ENCODE measurements at regions not wholly inside any gene's neighbourhood (a gene's known extent, or its start where the extent isn't known, plus 50 kb on each side); places are given as distances from the start of the nearest gene placed in this dataset.

DNA sequence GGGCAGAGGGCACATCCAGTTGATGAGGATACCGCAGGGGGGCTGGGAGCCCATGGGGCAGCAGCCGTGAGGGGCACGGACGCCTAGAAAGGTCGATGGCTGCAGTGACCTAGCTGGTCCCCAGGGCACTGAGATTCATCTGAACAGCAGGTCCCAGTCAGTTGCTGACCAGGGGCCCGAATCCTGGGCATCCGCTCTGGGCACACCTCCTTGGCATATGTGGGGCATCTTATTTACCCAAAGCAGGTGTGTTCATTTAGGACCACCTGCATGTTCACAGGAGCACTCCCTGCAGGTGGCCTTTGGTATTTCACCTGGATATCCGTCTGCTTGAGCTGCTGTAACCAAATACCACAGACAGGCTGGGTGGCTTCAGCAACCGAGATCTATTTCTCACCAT is 72.0 kb upstream of the ODC1 start:
- Histone ChIP-seq H3K4me1 (ENCODE audit: control insufficient read depth in 4 of 4, insufficient read depth in 4 of 4, low read length in 3 of 4) (no peaks in the 10 kb centered on the region), H3K27ac (ENCODE audit: low read depth in 1 of 2, low read length in 2 of 2) (no peak overlapping the region), H3K4me3 (ENCODE audit: low read depth in 1 of 3, low read length in 3 of 3) (no peak overlapping the region), H3K27me3 (ENCODE audit: control insufficient read depth in 4 of 4, insufficient read depth in 4 of 4, low read length in 3 of 4) (no peaks in the 10 kb centered on the region), H3K9ac (ENCODE audit: low read depth in 1 of 2, low read length in 2 of 2) (no peak overlapping the region), H3K9me3 (ENCODE audit: control insufficient read depth in 4 of 4, low read length in 3 of 4) (peaks cover 3 to 5% (median 3%) of the 10 kb centered on the region in 4 donors), H3K36me3 (ENCODE audit: control insufficient read depth in 4 of 4, insufficient read depth in 3 of 4, low read depth in 1 of 4, low read length in 3 of 4) (no peaks in the 10 kb centered on the region)
- DNase-seq (ENCODE audit: low spot score), result no peak
- WGBS, result 87% methylated on average over 9 of the region's 9 CpGs
- TF ChIP-seq RXRA (IDR thresholded peaks at IDR 0.05) (no peak), SP1 (IDR thresholded peaks at IDR 0.05) (no peak), GABPA (IDR thresholded peaks at IDR 0.05 in 1 of 2, conservative IDR thresholded peaks at IDR 0.05 in 1 of 2) (no peak), HNF4G (IDR thresholded peaks at IDR 0.05) (no peak), JUND (IDR thresholded peaks at IDR 0.05) (no peak), NR2F2 (IDR thresholded peaks at IDR 0.05) (no peak), TAF1 (conservative IDR thresholded peaks at IDR 0.05) (no peak), HNF4A (conservative IDR thresholded peaks at IDR 0.05) (no peak), EGR1 (IDR thresholded peaks at IDR 0.05; ENCODE audit: low read depth in 2 of 2) (no peak), RAD21 (IDR thresholded peaks at IDR 0.05) (no peak)
- TF ChIP-seq, protein P1, sequence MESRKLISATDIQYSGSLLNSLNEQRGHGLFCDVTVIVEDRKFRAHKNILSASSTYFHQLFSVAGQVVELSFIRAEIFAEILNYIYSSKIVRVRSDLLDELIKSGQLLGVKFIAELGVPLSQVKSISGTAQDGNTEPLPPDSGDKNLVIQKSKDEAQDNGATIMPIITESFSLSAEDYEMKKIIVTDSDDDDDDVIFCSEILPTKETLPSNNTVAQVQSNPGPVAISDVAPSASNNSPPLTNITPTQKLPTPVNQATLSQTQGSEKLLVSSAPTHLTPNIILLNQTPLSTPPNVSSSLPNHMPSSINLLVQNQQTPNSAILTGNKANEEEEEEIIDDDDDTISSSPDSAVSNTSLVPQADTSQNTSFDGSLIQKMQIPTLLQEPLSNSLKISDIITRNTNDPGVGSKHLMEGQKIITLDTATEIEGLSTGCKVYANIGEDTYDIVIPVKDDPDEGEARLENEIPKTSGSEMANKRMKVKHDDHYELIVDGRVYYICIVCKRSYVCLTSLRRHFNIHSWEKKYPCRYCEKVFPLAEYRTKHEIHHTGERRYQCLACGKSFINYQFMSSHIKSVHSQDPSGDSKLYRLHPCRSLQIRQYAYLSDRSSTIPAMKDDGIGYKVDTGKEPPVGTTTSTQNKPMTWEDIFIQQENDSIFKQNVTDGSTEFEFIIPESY (IDR thresholded peaks at IDR 0.05), result no peak
- TF ChIP-seq, protein P2, sequence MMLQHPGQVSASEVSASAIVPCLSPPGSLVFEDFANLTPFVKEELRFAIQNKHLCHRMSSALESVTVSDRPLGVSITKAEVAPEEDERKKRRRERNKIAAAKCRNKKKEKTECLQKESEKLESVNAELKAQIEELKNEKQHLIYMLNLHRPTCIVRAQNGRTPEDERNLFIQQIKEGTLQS (IDR thresholded peaks at IDR 0.05), result no peak

DNA sequence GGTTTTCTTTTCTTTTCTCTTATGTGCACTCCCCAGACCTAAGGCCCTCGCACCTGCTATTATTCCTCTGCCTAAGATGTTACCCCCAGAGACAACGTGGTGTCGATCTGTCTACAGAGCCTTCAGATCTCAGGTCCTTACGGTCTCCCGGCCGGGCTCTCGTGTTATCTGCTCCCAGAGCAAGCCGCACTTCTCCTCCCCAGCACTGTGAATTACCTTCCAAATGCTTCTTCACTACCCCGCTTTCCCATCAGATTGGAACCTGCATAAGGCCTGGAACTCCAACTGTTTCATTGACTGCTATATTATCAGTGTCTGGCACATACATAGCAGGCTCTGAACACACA is 71.2 kb upstream of the ODC1 start:
- Histone ChIP-seq H3K27me3 (ENCODE audit: control insufficient read depth in 4 of 4, insufficient read depth in 4 of 4, low read length in 3 of 4) (no peaks in the 10 kb centered on the region), H3K4me3 (ENCODE audit: low read depth in 1 of 3, low read length in 3 of 3) (no peak overlapping the region), H3K9ac (ENCODE audit: low read depth in 1 of 2, low read length in 2 of 2) (no peak overlapping the region), H3K27ac (ENCODE audit: low read depth in 1 of 2, low read length in 2 of 2) (no peak overlapping the region), H3K9me3 (ENCODE audit: control insufficient read depth in 4 of 4, low read length in 3 of 4) (peaks cover 3 to 8% (median 4%) of the 10 kb centered on the region in 4 donors), H3K4me1 (ENCODE audit: control insufficient read depth in 4 of 4, insufficient read depth in 4 of 4, low read length in 3 of 4) (no peaks in the 10 kb centered on the region), H3K36me3 (ENCODE audit: control insufficient read depth in 4 of 4, insufficient read depth in 3 of 4, low read depth in 1 of 4, low read length in 3 of 4) (no peaks in the 10 kb centered on the region)
- DNase-seq (ENCODE audit: low spot score), result no peak
- TF ChIP-seq FOXA1 (IDR thresholded peaks at IDR 0.05) (no peak), RAD21 (IDR thresholded peaks at IDR 0.05) (no peak), SP1 (IDR thresholded peaks at IDR 0.05) (no peak), RXRA (IDR thresholded peaks at IDR 0.05) (no peak), HNF4G (IDR thresholded peaks at IDR 0.05) (no peak), JUND (IDR thresholded peaks at IDR 0.05) (no peak), GABPA (IDR thresholded peaks at IDR 0.05 in 1 of 2, conservative IDR thresholded peaks at IDR 0.05 in 1 of 2) (no peak), HNF4A (conservative IDR thresholded peaks at IDR 0.05) (no peak), EGR1 (IDR thresholded peaks at IDR 0.05; ENCODE audit: low read depth in 2 of 2) (no peak), NR2F2 (IDR thresholded peaks at IDR 0.05) (no peak)
- TF ChIP-seq, protein P3, sequence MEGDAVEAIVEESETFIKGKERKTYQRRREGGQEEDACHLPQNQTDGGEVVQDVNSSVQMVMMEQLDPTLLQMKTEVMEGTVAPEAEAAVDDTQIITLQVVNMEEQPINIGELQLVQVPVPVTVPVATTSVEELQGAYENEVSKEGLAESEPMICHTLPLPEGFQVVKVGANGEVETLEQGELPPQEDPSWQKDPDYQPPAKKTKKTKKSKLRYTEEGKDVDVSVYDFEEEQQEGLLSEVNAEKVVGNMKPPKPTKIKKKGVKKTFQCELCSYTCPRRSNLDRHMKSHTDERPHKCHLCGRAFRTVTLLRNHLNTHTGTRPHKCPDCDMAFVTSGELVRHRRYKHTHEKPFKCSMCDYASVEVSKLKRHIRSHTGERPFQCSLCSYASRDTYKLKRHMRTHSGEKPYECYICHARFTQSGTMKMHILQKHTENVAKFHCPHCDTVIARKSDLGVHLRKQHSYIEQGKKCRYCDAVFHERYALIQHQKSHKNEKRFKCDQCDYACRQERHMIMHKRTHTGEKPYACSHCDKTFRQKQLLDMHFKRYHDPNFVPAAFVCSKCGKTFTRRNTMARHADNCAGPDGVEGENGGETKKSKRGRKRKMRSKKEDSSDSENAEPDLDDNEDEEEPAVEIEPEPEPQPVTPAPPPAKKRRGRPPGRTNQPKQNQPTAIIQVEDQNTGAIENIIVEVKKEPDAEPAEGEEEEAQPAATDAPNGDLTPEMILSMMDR (IDR thresholded peaks at IDR 0.05; ENCODE audit: low read depth, low read length, missing input control), result no peak
- TF ChIP-seq, protein P4, sequence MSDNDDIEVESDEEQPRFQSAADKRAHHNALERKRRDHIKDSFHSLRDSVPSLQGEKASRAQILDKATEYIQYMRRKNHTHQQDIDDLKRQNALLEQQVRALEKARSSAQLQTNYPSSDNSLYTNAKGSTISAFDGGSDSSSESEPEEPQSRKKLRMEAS (IDR thresholded peaks at IDR 0.05), result no peak
- TF ChIP-seq, protein P1 (IDR thresholded peaks at IDR 0.05), result no peak
- TF ChIP-seq, protein P5, sequence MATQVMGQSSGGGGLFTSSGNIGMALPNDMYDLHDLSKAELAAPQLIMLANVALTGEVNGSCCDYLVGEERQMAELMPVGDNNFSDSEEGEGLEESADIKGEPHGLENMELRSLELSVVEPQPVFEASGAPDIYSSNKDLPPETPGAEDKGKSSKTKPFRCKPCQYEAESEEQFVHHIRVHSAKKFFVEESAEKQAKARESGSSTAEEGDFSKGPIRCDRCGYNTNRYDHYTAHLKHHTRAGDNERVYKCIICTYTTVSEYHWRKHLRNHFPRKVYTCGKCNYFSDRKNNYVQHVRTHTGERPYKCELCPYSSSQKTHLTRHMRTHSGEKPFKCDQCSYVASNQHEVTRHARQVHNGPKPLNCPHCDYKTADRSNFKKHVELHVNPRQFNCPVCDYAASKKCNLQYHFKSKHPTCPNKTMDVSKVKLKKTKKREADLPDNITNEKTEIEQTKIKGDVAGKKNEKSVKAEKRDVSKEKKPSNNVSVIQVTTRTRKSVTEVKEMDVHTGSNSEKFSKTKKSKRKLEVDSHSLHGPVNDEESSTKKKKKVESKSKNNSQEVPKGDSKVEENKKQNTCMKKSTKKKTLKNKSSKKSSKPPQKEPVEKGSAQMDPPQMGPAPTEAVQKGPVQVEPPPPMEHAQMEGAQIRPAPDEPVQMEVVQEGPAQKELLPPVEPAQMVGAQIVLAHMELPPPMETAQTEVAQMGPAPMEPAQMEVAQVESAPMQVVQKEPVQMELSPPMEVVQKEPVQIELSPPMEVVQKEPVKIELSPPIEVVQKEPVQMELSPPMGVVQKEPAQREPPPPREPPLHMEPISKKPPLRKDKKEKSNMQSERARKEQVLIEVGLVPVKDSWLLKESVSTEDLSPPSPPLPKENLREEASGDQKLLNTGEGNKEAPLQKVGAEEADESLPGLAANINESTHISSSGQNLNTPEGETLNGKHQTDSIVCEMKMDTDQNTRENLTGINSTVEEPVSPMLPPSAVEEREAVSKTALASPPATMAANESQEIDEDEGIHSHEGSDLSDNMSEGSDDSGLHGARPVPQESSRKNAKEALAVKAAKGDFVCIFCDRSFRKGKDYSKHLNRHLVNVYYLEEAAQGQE (IDR thresholded peaks at IDR 0.05), result no peak
- WGBS, result 97% methylated on average over 9 of the region's 9 CpGs
